ENCODE measurements at regions not wholly inside any gene's neighbourhood (a gene's known extent, or its start where the extent isn't known, plus 50 kb on each side); places are given as distances from the start of the nearest gene placed in this dataset.

- Mint-ChIP-seq H3K9me3 (ENCODE audit: insufficient read depth) (no peaks in the 10 kb centered on the region), H3K27ac (no peak overlapping the region), H3K4me1 (no peaks in the 10 kb centered on the region), H3K27me3 (peaks cover 8% of the 10 kb centered on the region), H3K4me3 (no peak overlapping the region)
- intact Hi-C loops (cut with micrococcal nuclease): no loop called here
- Histone ChIP-seq H3K4me2 (replicated peaks; ENCODE audit: low read depth, low read length, poor library complexity, severe bottlenecking) (no peak overlapping the region), H3K27ac (ENCODE audit: low read length in 2 of 2) (no peak overlapping the region), H3K9me3 (ENCODE audit: control extremely low read depth in 1 of 3, control insufficient read depth in 2 of 3, insufficient read depth in 1 of 3, low read length in 2 of 3) (peaks cover 0 to 3% (median 0%) of the 10 kb centered on the region in 3 donors), H2AFZ (ENCODE audit: insufficient read depth, low read depth, low read length, poor library complexity, severe bottlenecking) (no peak overlapping the region), H3K79me2 (ENCODE audit: control insufficient read depth, insufficient read depth, low read length) (no peaks in the 10 kb centered on the region), H3K36me3 (replicated peaks in 1 of 2; ENCODE audit: control extremely low read depth in 1 of 2, control insufficient read depth in 1 of 2, extremely low read depth in 1 of 2, insufficient read depth in 2 of 2, low read length in 1 of 2) (no peaks in the 10 kb centered on the region), H3K4me1 (ENCODE audit: control insufficient read depth in 2 of 2, insufficient read depth in 2 of 2, low read length in 2 of 2) (no peaks in the 10 kb centered on the region), H4K20me1 (ENCODE audit: control insufficient read depth, insufficient read depth, low read length, poor library complexity, severe bottlenecking) (no peaks in the 10 kb centered on the region), H3K27me3 (replicated peaks in 1 of 4; ENCODE audit: control extremely low read depth in 1 of 4, control insufficient read depth in 3 of 4, insufficient read depth in 4 of 4, low read length in 3 of 4) (no peaks in the 10 kb centered on the region), H3K9ac (ENCODE audit: low read length) (no peak overlapping the region), H3K4me3 (ENCODE audit: control extremely low read depth in 1 of 5, extremely low read depth in 1 of 5, insufficient read depth in 1 of 5, low read depth in 2 of 5, low read length in 4 of 5) (no peak overlapping the region)
- DNase-seq (no peak), ATAC-seq (ENCODE audit: low read depth) (no peak)
- ChIA-PET POLR2A (no interaction called here), CTCF (no interaction called here)
- 92% methylated on average over 2 of the region's 2 CpGs for WGBS (ENCODE audit: insufficient coverage)
- TF ChIP-seq EZH2 (IDR thresholded peaks at IDR 0.05; ENCODE audit: borderline replicate concordance, insufficient read depth, low read depth, low read length, poor library complexity, severe bottlenecking) (no peak), CTCF (IDR thresholded peaks at IDR 0.05) (no peak)
These were observed 305.7 kb upstream of the ASIC2 start for GRCh38 chr17:33598797-33599196.

GRCh38 chr17:33602981-33603380 is 309.9 kb upstream of the ASIC2 start:
- intact Hi-C loops (cut with micrococcal nuclease): no loop called here
- Histone ChIP-seq H3K4me2 (replicated peaks; ENCODE audit: low read depth, low read length, poor library complexity, severe bottlenecking) (no peak overlapping the region), H3K4me3 (ENCODE audit: control extremely low read depth in 1 of 5, extremely low read depth in 1 of 5, insufficient read depth in 1 of 5, low read depth in 2 of 5, low read length in 4 of 5) (no peak overlapping the region), H2AFZ (ENCODE audit: insufficient read depth, low read depth, low read length, poor library complexity, severe bottlenecking) (no peak overlapping the region), H3K27ac (ENCODE audit: low read length in 2 of 2) (no peak overlapping the region), H3K9ac (ENCODE audit: low read length) (no peak overlapping the region), H4K20me1 (ENCODE audit: control insufficient read depth, insufficient read depth, low read length, poor library complexity, severe bottlenecking) (no peaks in the 10 kb centered on the region), H3K79me2 (ENCODE audit: control insufficient read depth, insufficient read depth, low read length) (no peaks in the 10 kb centered on the region), H3K36me3 (replicated peaks in 1 of 2; ENCODE audit: control extremely low read depth in 1 of 2, control insufficient read depth in 1 of 2, extremely low read depth in 1 of 2, insufficient read depth in 2 of 2, low read length in 1 of 2) (no peaks in the 10 kb centered on the region), H3K27me3 (replicated peaks in 1 of 4; ENCODE audit: control extremely low read depth in 1 of 4, control insufficient read depth in 3 of 4, insufficient read depth in 4 of 4, low read length in 3 of 4) (no peaks in the 10 kb centered on the region), H3K4me1 (ENCODE audit: control insufficient read depth in 2 of 2, insufficient read depth in 2 of 2, low read length in 2 of 2) (no peaks in the 10 kb centered on the region), H3K9me3 (ENCODE audit: control extremely low read depth in 1 of 3, control insufficient read depth in 2 of 3, insufficient read depth in 1 of 3, low read length in 2 of 3) (peaks cover 0 to 2% (median 0%) of the 10 kb centered on the region in 3 donors)
- no peak for TF ChIP-seq CTCF (IDR thresholded peaks at IDR 0.05)
- no peak for TF ChIP-seq EZH2 (IDR thresholded peaks at IDR 0.05; ENCODE audit: borderline replicate concordance, insufficient read depth, low read depth, low read length, poor library complexity, severe bottlenecking)
- no peak for ATAC-seq (ENCODE audit: low read depth)
- Mint-ChIP-seq H3K4me3 (no peak overlapping the region), H3K4me1 (no peaks in the 10 kb centered on the region), H3K27me3 (peaks cover 6% of the 10 kb centered on the region), H3K9me3 (ENCODE audit: insufficient read depth) (no peaks in the 10 kb centered on the region), H3K27ac (no peak overlapping the region)
- DNase-seq: no peak
- WGBS (ENCODE audit: insufficient coverage): 40% methylated on average over 1 of the region's 1 CpG
- ChIA-PET POLR2A (no interaction called here), CTCF (no interaction called here)
